ENCODE measurements at regions not wholly inside any gene's neighbourhood (a gene's known extent, or its start where the extent isn't known, plus 50 kb on each side); places are given as distances from the start of the nearest gene placed in this dataset.
"Not testable (repeated sequence)": the region's sequence is repeated elsewhere in the genome, so short reads cannot be mapped to it uniquely, and the experiment has no call there.

GRCh38 chr9:84504360-84504759 is 163.8 kb upstream of the SLC28A3 start:
- DNase-seq (ENCODE audit: low read depth) = no peak

- no peak for DNase-seq (ENCODE audit: low read depth)
Observed at GRCh38 chr9:84511651-84512050, 157.9 kb upstream of the NTRK2 start.

GRCh38 chr9:84512493-84512892 is 157.0 kb upstream of the NTRK2 start:
- DNase-seq (ENCODE audit: low read depth) = no peak

GRCh38 chr9:84513473-84513872 is 156.1 kb upstream of the NTRK2 start:
- DNase-seq (ENCODE audit: low read depth) = no peak

- DNase-seq (ENCODE audit: low read depth) = no peak
Observed at GRCh38 chr9:84513979-84514378, 155.6 kb upstream of the NTRK2 start.

- no peak for DNase-seq (ENCODE audit: low read depth)
Observed at GRCh38 chr9:84514421-84514820, 155.1 kb upstream of the NTRK2 start.

- no peak for DNase-seq (ENCODE audit: low read depth)
Observed at GRCh38 chr9:84517026-84517425, 152.5 kb upstream of the NTRK2 start.

- no peak for DNase-seq (ENCODE audit: low read depth)
Observed at GRCh38 chr9:84519413-84519812, 150.1 kb upstream of the NTRK2 start.

- DNase-seq (ENCODE audit: low read depth) = no peak
Observed at GRCh38 chr9:84521208-84521607, 148.3 kb upstream of the NTRK2 start.

GRCh38 chr9:84526211-84526610 is 143.3 kb upstream of the NTRK2 start:
- not testable (repeated sequence) for DNase-seq (ENCODE audit: low read depth)

- DNase-seq (ENCODE audit: low read depth) = not testable (repeated sequence)
Observed at GRCh38 chr9:84527060-84527720, 142.3 kb upstream of the NTRK2 start.

GRCh38 chr9:84535973-84536372 is 133.6 kb upstream of the NTRK2 start:
- not testable (repeated sequence) for DNase-seq (ENCODE audit: low read depth)

- no peak for DNase-seq (ENCODE audit: low read depth)
Observed at GRCh38 chr9:84538879-84539278, 130.7 kb upstream of the NTRK2 start.

GRCh38 chr9:84542554-84542953 is 127.0 kb upstream of the NTRK2 start:
- DNase-seq (ENCODE audit: low read depth) = no peak

GRCh38 chr9:84554069-84554664 is 115.4 kb upstream of the NTRK2 start:
- DNase-seq (ENCODE audit: low read depth) = no peak

GRCh38 chr9:84556556-84556955 is 113.0 kb upstream of the NTRK2 start:
- DNase-seq (ENCODE audit: low read depth) = no peak

- DNase-seq (ENCODE audit: low read depth) = no peak
Observed at GRCh38 chr9:84557751-84558150, 111.8 kb upstream of the NTRK2 start.

GRCh38 chr9:84563691-84564090 is 105.8 kb upstream of the NTRK2 start:
- no peak for DNase-seq (ENCODE audit: low read depth)

GRCh38 chr9:84567805-84568204 is 101.7 kb upstream of the NTRK2 start:
- no peak for DNase-seq (ENCODE audit: low read depth)

GRCh38 chr9:84570482-84571154 is 98.9 kb upstream of the NTRK2 start:
- DNase-seq (ENCODE audit: low read depth) = no peak

- DNase-seq (ENCODE audit: low read depth) = no peak
Observed at GRCh38 chr9:84573083-84573482, 96.4 kb upstream of the NTRK2 start.

GRCh38 chr9:84575705-84576104 is 93.8 kb upstream of the NTRK2 start:
- DNase-seq (ENCODE audit: low read depth) = no peak

GRCh38 chr9:84583866-84584265 is 85.7 kb upstream of the NTRK2 start:
- no peak for DNase-seq (ENCODE audit: low read depth)

GRCh38 chr9:84586662-84587061 is 82.9 kb upstream of the NTRK2 start:
- DNase-seq (ENCODE audit: low read depth) = no peak

Measured in activated T-cell treated with anti-CD3 and anti-CD28 coated beads for 24 hours (primary cell).